ENCODE measurements at regions not wholly inside any gene's neighbourhood (a gene's known extent, or its start where the extent isn't known, plus 50 kb on each side); places are given as distances from the start of the nearest gene placed in this dataset.

DNA sequence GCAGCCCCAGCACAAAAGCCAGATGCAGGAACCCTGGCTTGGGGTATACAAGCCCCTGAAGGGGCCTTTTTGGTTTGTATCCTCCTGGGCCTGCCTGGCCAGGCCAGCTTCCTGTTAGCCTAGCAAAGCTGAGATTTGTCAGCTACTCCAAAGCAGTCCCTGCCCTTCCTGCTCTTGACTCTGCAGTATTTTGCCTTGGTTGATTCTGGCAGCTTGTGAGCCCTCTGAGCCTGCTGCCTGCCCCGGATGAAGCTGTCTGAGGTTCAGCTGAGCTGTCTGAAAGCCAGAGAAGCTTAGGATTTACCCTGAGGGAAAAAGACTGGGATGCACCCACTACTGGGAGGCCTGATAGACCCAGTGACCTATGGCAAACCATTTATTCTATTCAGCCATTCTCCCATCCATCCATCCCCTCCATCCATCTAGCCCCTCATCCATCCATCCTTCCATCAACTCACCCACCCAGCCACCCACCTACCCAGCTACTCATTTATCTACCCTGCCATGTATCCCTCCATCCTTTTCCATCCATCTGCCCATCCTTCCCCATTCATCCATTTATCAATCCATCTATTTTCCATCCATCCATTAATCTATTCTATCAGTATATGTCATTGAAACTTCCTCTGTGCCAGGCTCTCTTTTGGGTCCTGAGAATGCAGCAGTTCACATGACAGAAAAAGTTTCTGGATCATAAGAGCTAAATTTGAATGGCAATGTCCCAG lies 307.5 kb downstream of the DHX35 start:
- Histone ChIP-seq H3K36me3 (no peaks in the 10 kb centered on the region), H3K9me3 (no peaks in the 10 kb centered on the region), H3K4me3 (ENCODE audit: low read depth in 1 of 2, low read length in 1 of 2) (no peak overlapping the region), H3K27ac (no peak overlapping the region), H3K4me1 (ENCODE audit: control insufficient read depth in 1 of 2, insufficient read depth in 1 of 2, low read depth in 1 of 2, low read length in 1 of 2) (no peaks in the 10 kb centered on the region), H3K27me3 (no peaks in the 10 kb centered on the region)
- TF ChIP-seq, protein P1, sequence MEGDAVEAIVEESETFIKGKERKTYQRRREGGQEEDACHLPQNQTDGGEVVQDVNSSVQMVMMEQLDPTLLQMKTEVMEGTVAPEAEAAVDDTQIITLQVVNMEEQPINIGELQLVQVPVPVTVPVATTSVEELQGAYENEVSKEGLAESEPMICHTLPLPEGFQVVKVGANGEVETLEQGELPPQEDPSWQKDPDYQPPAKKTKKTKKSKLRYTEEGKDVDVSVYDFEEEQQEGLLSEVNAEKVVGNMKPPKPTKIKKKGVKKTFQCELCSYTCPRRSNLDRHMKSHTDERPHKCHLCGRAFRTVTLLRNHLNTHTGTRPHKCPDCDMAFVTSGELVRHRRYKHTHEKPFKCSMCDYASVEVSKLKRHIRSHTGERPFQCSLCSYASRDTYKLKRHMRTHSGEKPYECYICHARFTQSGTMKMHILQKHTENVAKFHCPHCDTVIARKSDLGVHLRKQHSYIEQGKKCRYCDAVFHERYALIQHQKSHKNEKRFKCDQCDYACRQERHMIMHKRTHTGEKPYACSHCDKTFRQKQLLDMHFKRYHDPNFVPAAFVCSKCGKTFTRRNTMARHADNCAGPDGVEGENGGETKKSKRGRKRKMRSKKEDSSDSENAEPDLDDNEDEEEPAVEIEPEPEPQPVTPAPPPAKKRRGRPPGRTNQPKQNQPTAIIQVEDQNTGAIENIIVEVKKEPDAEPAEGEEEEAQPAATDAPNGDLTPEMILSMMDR (IDR thresholded peaks at IDR 0.05), result no peak

DNA sequence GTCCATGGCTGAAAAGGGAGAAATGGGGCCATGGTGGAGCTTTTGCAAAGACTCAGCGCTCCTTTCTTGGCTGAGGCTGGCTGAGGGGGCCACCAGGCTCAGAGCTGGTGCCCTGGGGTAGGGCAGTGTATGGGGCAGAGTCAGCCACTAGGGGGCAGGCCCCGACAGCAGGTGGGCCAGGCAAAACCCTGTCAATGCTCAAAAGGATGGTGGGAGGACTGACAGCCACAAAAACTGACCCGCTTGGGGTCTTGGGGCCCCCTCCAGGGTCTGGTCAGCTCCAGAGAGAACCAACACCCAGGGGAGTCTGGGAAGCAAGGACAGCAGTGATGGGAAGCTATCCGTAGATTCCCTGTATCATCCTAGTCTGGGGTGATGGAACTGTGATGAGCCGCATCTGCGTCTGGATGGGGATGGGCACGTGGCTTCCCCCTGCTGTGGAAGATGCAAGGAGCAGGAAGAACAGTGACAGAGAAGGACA lies 306.9 kb downstream of the DHX35 start:
- TF ChIP-seq, protein P1 (IDR thresholded peaks at IDR 0.05), result no peak
- Histone ChIP-seq H3K4me3 (ENCODE audit: low read depth in 1 of 2, low read length in 1 of 2) (no peak overlapping the region), H3K36me3 (no peaks in the 10 kb centered on the region), H3K27me3 (no peaks in the 10 kb centered on the region), H3K9me3 (no peaks in the 10 kb centered on the region), H3K27ac (no peak overlapping the region), H3K4me1 (ENCODE audit: control insufficient read depth in 1 of 2, insufficient read depth in 1 of 2, low read depth in 1 of 2, low read length in 1 of 2) (no peaks in the 10 kb centered on the region)

DNA sequence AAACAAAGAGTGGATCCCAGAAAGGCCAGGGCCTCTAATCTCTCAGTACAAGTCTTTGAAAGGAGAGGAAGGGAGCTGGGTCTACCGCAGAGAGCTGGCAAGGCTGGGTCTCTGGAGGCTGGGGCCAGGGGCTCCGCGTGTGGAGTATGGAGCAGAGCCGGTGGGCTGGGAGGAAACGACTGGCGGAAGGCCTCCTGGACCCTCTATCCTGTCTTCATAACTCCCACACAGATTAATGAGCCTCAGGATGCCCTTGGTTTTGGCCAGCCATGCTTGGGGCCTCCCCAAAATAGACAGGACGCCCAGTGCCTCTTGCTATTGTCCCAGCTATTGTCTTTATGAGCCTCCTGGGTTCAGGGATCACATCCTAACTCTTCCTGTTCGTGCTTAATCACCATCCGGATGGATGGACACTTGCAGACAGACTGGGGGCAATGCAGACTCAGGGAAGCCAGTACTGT lies 306.4 kb downstream of the DHX35 start:
- TF ChIP-seq, protein P1 (IDR thresholded peaks at IDR 0.05), result no peak
- Histone ChIP-seq H3K9me3 (no peaks in the 10 kb centered on the region), H3K4me1 (ENCODE audit: control insufficient read depth in 1 of 2, insufficient read depth in 1 of 2, low read depth in 1 of 2, low read length in 1 of 2) (no peaks in the 10 kb centered on the region), H3K4me3 (ENCODE audit: low read depth in 1 of 2, low read length in 1 of 2) (no peak overlapping the region), H3K36me3 (no peaks in the 10 kb centered on the region), H3K27me3 (no peaks in the 10 kb centered on the region), H3K27ac (no peak overlapping the region)

DNA sequence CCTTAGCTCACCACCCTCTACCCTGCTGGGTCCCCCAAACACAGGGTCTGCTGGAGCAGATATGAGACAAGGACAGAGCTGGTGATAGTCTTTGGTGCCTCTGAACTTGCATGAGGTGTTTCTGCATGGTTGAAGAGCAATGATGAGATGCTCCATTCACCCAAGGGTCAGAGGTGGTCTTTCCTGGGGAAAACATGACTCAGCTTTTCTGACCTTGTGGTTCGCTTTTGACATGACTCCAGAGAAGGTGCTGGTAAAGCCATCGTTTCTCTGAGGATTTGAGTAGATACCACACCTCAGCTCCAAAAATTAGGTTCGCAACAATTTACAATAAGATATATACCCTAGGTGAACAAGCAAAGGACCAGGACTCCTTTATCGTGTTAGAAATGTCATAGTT lies 304.8 kb downstream of the DHX35 start:
- H3K27ac ChIP-seq, result no peak overlapping the region
- H3K4me1 ChIP-seq (ENCODE audit: control insufficient read depth in 1 of 2, insufficient read depth in 1 of 2, low read depth in 1 of 2, low read length in 1 of 2), result no peaks in the 10 kb centered on the region
- no peaks in the 10 kb centered on the region for H3K27me3 ChIP-seq
- no peaks in the 10 kb centered on the region for H3K36me3 ChIP-seq
- H3K9me3 ChIP-seq, result no peaks in the 10 kb centered on the region
- H3K4me3 ChIP-seq (ENCODE audit: low read depth in 1 of 2, low read length in 1 of 2), result no peak overlapping the region
- TF ChIP-seq, protein P1 (IDR thresholded peaks at IDR 0.05), result no peak

DNA sequence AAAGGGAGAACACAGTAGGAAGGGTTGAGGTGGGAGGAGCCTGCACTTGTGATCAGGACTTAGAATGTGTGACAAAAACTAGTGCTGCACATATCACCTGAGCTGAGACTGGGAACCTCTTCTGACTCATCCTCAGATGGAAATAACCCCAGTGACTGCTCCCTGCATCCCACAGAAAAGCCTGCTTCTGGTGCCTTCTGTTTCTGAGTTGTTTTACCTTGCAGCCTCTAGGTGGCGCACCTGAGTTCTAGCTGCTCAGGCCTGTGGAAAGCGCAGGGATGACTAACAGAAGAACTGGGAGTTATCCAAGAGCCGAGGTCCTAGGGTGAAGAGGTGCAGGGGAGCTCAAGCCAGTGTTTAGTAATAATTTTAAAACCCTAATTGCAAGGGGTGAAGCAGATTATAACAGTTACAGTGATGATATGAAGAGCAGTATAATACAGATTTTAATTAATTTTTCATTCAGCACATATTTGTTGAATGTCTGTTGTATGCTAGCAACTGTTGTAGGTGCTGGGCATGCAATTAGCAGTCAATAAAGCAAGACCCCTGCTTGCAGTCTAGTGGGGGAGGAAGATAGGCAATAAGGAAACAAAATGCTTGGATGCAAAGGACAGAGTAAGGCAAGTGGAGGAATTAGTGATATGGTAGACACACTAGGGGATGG lies 302.5 kb downstream of the DHX35 start:
- Histone ChIP-seq H3K36me3 (no peaks in the 10 kb centered on the region), H3K4me1 (ENCODE audit: control insufficient read depth in 1 of 2, insufficient read depth in 1 of 2, low read depth in 1 of 2, low read length in 1 of 2) (no peaks in the 10 kb centered on the region), H3K4me3 (ENCODE audit: low read depth in 1 of 2, low read length in 1 of 2) (no peak overlapping the region), H3K9me3 (no peaks in the 10 kb centered on the region), H3K27me3 (no peaks in the 10 kb centered on the region), H3K27ac (no peak overlapping the region)
- TF ChIP-seq, protein P1 (IDR thresholded peaks at IDR 0.05), result no peak

Data from neutrophil (primary cell).